H9 (cell line): ENCODE measurements at regions not wholly inside any gene's neighbourhood (a gene's known extent, or its start where the extent isn't known, plus 50 kb on each side); places are given as distances from the start of the nearest gene placed in this dataset.

ENCODE experiments used
- DNase-seq: peaks from one replicate; pipeline ENCODE4 v3.0.0-alpha.2; 2017
- H2AFZ ChIP-seq: one replicate; pipeline ENCODE4 v1.6.1; 2013; ENCODE audit warnings: mild to moderate bottlenecking, low read length, control low read depth, moderate library complexity
- H2AK5ac ChIP-seq: 2 replicates; pipeline ENCODE4 v1.6.1; 2013; ENCODE audit warnings: low read length, control low read depth, mixed read lengths; ENCODE audit not compliant: insufficient read length
- H2BK120ac ChIP-seq: one replicate; pipeline ENCODE4 v1.6.1; 2013; ENCODE audit warnings: low read depth, mild to moderate bottlenecking, low read length, control low read depth, inconsistent platforms; ENCODE audit not compliant: poor library complexity, severe bottlenecking
- H2BK12ac ChIP-seq: 2 replicates; pipeline ENCODE4 v1.6.1; 2013; ENCODE audit warnings: low read length, control low read depth, mixed read lengths, low read depth; ENCODE audit not compliant: insufficient read length
- H2BK15ac ChIP-seq: 2 replicates; pipeline ENCODE4 v1.6.1; 2013; ENCODE audit warnings: low read depth, low read length, control low read depth
- H2BK20ac ChIP-seq: one replicate; pipeline ENCODE4 v1.6.1; 2013; ENCODE audit warnings: low read depth, mild to moderate bottlenecking, low read length, control low read depth, inconsistent platforms; ENCODE audit not compliant: poor library complexity, severe bottlenecking
- H2BK5ac ChIP-seq: 2 replicates; pipeline ENCODE4 v1.6.1; 2013; ENCODE audit warnings: low read length, control low read depth, mixed read lengths; ENCODE audit not compliant: insufficient read length
- H3K14ac ChIP-seq: 2 replicates; pipeline ENCODE4 v1.6.1; 2013; ENCODE audit warnings: low read length, control low read depth; ENCODE audit not compliant: insufficient read depth
- H3K18ac ChIP-seq: 2 replicates; pipeline ENCODE4 v1.6.1; 2013; ENCODE audit warnings: low read depth, mild to moderate bottlenecking, mixed read lengths, low read length, control low read depth; ENCODE audit not compliant: insufficient read length
- H3K23ac ChIP-seq: 2 replicates; pipeline ENCODE4 v1.6.1; 2013; ENCODE audit warnings: low read length, control low read depth, mixed read lengths, low read depth; ENCODE audit not compliant: insufficient read length
- H3K23me2 ChIP-seq: 2 replicates; pipeline ENCODE4 v1.6.1; 2013; ENCODE audit warnings: low read depth, mild to moderate bottlenecking, mixed read lengths, low read length, control low read depth; ENCODE audit not compliant: insufficient read length, poor library complexity, severe bottlenecking
- H3K27ac ChIP-seq: 2 replicates; pipeline ENCODE4 v1.5.1; 2013; ENCODE audit warnings: low read length, control low read depth, mixed read lengths, low read depth; ENCODE audit not compliant: insufficient read length
- H3K27me3 ChIP-seq: 2 replicates; pipeline ENCODE4 v1.6.1; 2013; ENCODE audit warnings: low read length, control low read depth, inconsistent platforms; ENCODE audit not compliant: insufficient read depth
- H3K4ac ChIP-seq: 2 replicates; pipeline ENCODE4 v1.6.1; 2013; ENCODE audit warnings: low read depth, mild to moderate bottlenecking, control low read depth, inconsistent platforms, low read length, moderate library complexity
- H3K4me1 ChIP-seq: 2 replicates; pipeline ENCODE4 v1.6.1; 2013; ENCODE audit warnings: low read length, control low read depth, inconsistent platforms; ENCODE audit not compliant: insufficient read depth
- H3K4me2 ChIP-seq: 2 replicates; pipeline ENCODE4 v1.6.1; 2013; ENCODE audit warnings: low read length, control low read depth, mixed read lengths; ENCODE audit not compliant: insufficient read length, insufficient read depth
- H3K56ac ChIP-seq: 2 replicates; pipeline ENCODE4 v1.6.1; 2013; ENCODE audit warnings: low read depth, mild to moderate bottlenecking, mixed read lengths, low read length, control low read depth; ENCODE audit not compliant: insufficient read length
- H3K79me1 ChIP-seq: 2 replicates; pipeline ENCODE4 v1.6.1; 2013; ENCODE audit warnings: low read depth, mild to moderate bottlenecking, moderate library complexity, low read length, control low read depth, inconsistent platforms; ENCODE audit not compliant: insufficient read depth, poor library complexity, severe bottlenecking
- H3K79me2 ChIP-seq: 2 replicates; pipeline ENCODE4 v1.6.1; 2013; ENCODE audit warnings: low read length, control low read depth, inconsistent platforms; ENCODE audit not compliant: insufficient read depth
- H3K9ac ChIP-seq: 2 replicates; pipeline ENCODE4 v1.6.1; 2013; ENCODE audit warnings: low read length, control low read depth, mixed read lengths; ENCODE audit not compliant: insufficient read length; ENCODE audit errors: extremely low read depth
- H3K9me3 ChIP-seq: one replicate; pipeline ENCODE4 v1.6.1; 2013; ENCODE audit warnings: low read depth, low read length, inconsistent platforms; ENCODE audit not compliant: control insufficient read depth
- H3T11ph ChIP-seq: one replicate; pipeline ENCODE4 v1.6.1; 2013; ENCODE audit warnings: mild to moderate bottlenecking, low read length, control low read depth, inconsistent platforms
- H4K20me1 ChIP-seq: one replicate; pipeline ENCODE4 v1.6.1; 2013; ENCODE audit not compliant: control insufficient read depth, insufficient read length, insufficient read depth
- H4K5ac ChIP-seq: 2 replicates; pipeline ENCODE4 v1.6.1; 2013; ENCODE audit warnings: low read depth, mild to moderate bottlenecking, mixed read lengths, low read length, control low read depth; ENCODE audit not compliant: insufficient read length
- H4K8ac ChIP-seq: replicated peaks from 2 replicates; pipeline ENCODE4 v1.6.1; 2013; ENCODE audit warnings: low read length, control low read depth, mixed read lengths, low read depth; ENCODE audit not compliant: insufficient read length
- H4K91ac ChIP-seq: 2 replicates; pipeline ENCODE4 v1.6.1; 2013; ENCODE audit warnings: low read depth, mild to moderate bottlenecking, moderate library complexity, mixed read lengths, low read length, control low read depth; ENCODE audit not compliant: insufficient read length
- H3K27ac Mint-ChIP-seq, 3 experiments: 2 replicates in 2 of 3; 3 replicates in 1 of 3; pipeline ENCODE4 v1.8.0; 2020 to 2021; ENCODE audit warnings: mixed read lengths in 3 of 3, mild to moderate bottlenecking in 1 of 3, moderate library complexity in 1 of 3
- H3K27me3 Mint-ChIP-seq: 2 replicates; pipeline ENCODE4 v1.8.0; 2021; ENCODE audit warnings: low read depth, mild to moderate bottlenecking, moderate library complexity, mixed read lengths
- H3K36me3 Mint-ChIP-seq, 3 experiments: 2 replicates in 2 of 3; 3 replicates in 1 of 3; pipeline ENCODE4 v1.8.0; 2020 to 2021; ENCODE audit warnings: low read depth in 3 of 3, mixed read lengths in 3 of 3; ENCODE audit not compliant: insufficient read depth in 1 of 3
- H3K4me1 Mint-ChIP-seq, 2 experiments: 2 replicates each; pipeline ENCODE4 v1.8.0; 2020; ENCODE audit warnings: mixed read lengths in 2 of 2
- H3K4me3 Mint-ChIP-seq, 2 experiments: 2 replicates in 1 of 2; 3 replicates in 1 of 2; pipeline ENCODE4 v1.8.0; 2020 to 2021; ENCODE audit warnings: mild to moderate bottlenecking in 2 of 2, mixed read lengths in 2 of 2, moderate library complexity in 1 of 2
- H3K9me3 Mint-ChIP-seq, 2 experiments: 2 replicates in 1 of 2; 3 replicates in 1 of 2; pipeline ENCODE4 v1.8.0; 2020; ENCODE audit warnings: mild to moderate bottlenecking in 2 of 2, mixed read lengths in 2 of 2, moderate library complexity in 1 of 2
- WGBS: extraction: QIAGEN DNeasy Blood & Tissue Kit; methylation state at CpG from one replicate; pipeline ENCODE4 v1.1.7; 2013; ENCODE audit warnings: missing lambda C conversion rate, low lambda C conversion rate, mixed read lengths; ENCODE audit not compliant: insufficient read length; ENCODE audit errors: extremely low coverage; 5-methylcytosine and 5-hydroxymethylcytosine counted together
- TF ChIP-seq, protein P1 (sequence below): fragments of 200-600 bp; sonication (generic); conservative IDR thresholded peaks from 3 replicates; pipeline ENCODE4 v1.8.0; 2021; ENCODE audit warnings: antibody characterized with exemption, mild to moderate bottlenecking

DNA sequence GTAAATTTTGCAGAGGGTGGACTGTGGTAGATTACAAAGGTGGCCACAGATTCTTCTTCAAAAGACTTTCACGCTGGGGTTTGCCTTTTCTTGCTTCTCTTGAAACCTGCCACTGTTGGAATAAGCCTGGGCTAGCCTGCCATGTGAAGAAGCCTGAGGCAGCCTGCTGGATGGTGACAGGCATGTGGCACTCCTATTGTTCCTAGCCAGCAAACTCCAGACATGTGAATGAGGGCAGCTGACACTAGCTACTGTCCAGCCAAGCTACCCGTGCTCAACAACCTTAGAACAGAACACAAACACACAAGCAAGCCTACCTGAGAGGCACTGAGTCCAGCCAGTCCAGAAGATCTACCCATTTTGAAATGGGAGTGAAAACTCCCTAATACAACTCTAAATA is 322.7 kb upstream of the LARGE1 start:
- WGBS: no CpG with 5 or more reads among the region's 2 CpGs
- H3K27me3 Mint-ChIP-seq: peaks cover 6% of the 10 kb centered on the region
- Histone ChIP-seq H3K27me3 (no peaks in the 10 kb centered on the region), H2AK5ac (no peak overlapping the region), H3K18ac (no peak overlapping the region), H4K8ac (no peak overlapping the region), H2BK120ac (no peak overlapping the region), H3K4ac (no peak overlapping the region), H3K9ac (no peak overlapping the region), H2BK12ac (no peak overlapping the region), H2BK5ac (no peak overlapping the region), H2AFZ (no peak overlapping the region), H3K14ac (no peak overlapping the region), H4K91ac (no peak overlapping the region), H3K56ac (no peak overlapping the region), H4K20me1 (no peaks in the 10 kb centered on the region), H3K4me2 (no peak overlapping the region), H4K5ac (no peak overlapping the region), H3K79me2 (no peaks in the 10 kb centered on the region), H3K23me2 (no peaks in the 10 kb centered on the region), H3K79me1 (no peaks in the 10 kb centered on the region), H3K27ac (no peak overlapping the region), H3K4me1 (no peaks in the 10 kb centered on the region), H3K23ac (no peak overlapping the region), H3K9me3 (no peaks in the 10 kb centered on the region), H2BK20ac (no peak overlapping the region), H2BK15ac (no peak overlapping the region), H3T11ph (no peak overlapping the region)
- no peak overlapping the region for H3K27ac Mint-ChIP-seq
- H3K9me3 Mint-ChIP-seq: no peaks in the 10 kb centered on the region; a peak in 2 of 5 replicates
- TF ChIP-seq, protein P1, sequence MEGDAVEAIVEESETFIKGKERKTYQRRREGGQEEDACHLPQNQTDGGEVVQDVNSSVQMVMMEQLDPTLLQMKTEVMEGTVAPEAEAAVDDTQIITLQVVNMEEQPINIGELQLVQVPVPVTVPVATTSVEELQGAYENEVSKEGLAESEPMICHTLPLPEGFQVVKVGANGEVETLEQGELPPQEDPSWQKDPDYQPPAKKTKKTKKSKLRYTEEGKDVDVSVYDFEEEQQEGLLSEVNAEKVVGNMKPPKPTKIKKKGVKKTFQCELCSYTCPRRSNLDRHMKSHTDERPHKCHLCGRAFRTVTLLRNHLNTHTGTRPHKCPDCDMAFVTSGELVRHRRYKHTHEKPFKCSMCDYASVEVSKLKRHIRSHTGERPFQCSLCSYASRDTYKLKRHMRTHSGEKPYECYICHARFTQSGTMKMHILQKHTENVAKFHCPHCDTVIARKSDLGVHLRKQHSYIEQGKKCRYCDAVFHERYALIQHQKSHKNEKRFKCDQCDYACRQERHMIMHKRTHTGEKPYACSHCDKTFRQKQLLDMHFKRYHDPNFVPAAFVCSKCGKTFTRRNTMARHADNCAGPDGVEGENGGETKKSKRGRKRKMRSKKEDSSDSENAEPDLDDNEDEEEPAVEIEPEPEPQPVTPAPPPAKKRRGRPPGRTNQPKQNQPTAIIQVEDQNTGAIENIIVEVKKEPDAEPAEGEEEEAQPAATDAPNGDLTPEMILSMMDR: no peak
- no peak for DNase-seq
- H3K4me3 Mint-ChIP-seq: no peak overlapping the region
- peaks cover 8 to 10% of the 10 kb centered on the region in 2 experiments for H3K4me1 Mint-ChIP-seq
- H3K36me3 Mint-ChIP-seq: no peaks in the 10 kb centered on the region; a peak in 1 of 7 replicates
